Fibroblast of pulmonary artery (primary cell): ENCODE measurements at regions not wholly inside any gene's neighbourhood (a gene's known extent, or its start where the extent isn't known, plus 50 kb on each side); places are given as distances from the start of the nearest gene placed in this dataset.
A peak's percentile ranks its signal among the peaks of the same experiment; 100 is the strongest.

Experiments used
- DNase-seq: peaks from one replicate; pipeline ENCODE4 v3.0.0-alpha.2; 2010; ENCODE audit warnings: low read depth
- H3K4me3 ChIP-seq: replicated peaks from 2 replicates; pipeline ENCODE4 v1.5.1; 2011; ENCODE audit warnings: low read depth, mild to moderate bottlenecking, control low read depth, low read length, moderate library complexity
- TF ChIP-seq, protein P1 (sequence below): IDR thresholded peaks from 2 replicates; pipeline ENCODE4 v1.5.1; 2011; ENCODE audit warnings: mild to moderate bottlenecking, control low read depth, low read length, inconsistent platforms; ENCODE audit errors: missing control alignments

DNA sequence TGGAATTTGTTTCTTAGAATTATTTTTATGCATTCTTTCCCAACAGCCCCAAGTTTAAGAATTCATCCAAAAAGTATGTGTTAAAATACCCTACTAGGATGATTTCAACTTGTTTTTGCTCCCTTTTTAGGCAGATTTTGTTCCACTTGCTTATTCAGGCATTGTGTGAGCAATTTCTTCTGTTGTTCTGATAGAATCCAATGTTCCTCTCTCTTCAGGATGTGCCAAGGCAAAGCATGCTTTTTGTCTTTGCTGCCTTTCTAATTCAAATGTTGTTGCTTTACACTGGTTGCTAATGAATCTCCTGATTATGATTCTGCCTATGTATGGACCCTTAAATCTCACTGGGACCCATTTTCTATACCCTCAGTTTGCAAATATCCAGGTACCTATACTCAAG is 131.2 kb upstream of the ARHGAP42 start:
- no peak overlapping the region for H3K4me3 ChIP-seq
- TF ChIP-seq, protein P1, sequence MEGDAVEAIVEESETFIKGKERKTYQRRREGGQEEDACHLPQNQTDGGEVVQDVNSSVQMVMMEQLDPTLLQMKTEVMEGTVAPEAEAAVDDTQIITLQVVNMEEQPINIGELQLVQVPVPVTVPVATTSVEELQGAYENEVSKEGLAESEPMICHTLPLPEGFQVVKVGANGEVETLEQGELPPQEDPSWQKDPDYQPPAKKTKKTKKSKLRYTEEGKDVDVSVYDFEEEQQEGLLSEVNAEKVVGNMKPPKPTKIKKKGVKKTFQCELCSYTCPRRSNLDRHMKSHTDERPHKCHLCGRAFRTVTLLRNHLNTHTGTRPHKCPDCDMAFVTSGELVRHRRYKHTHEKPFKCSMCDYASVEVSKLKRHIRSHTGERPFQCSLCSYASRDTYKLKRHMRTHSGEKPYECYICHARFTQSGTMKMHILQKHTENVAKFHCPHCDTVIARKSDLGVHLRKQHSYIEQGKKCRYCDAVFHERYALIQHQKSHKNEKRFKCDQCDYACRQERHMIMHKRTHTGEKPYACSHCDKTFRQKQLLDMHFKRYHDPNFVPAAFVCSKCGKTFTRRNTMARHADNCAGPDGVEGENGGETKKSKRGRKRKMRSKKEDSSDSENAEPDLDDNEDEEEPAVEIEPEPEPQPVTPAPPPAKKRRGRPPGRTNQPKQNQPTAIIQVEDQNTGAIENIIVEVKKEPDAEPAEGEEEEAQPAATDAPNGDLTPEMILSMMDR: no peak
- no peak for DNase-seq

DNA sequence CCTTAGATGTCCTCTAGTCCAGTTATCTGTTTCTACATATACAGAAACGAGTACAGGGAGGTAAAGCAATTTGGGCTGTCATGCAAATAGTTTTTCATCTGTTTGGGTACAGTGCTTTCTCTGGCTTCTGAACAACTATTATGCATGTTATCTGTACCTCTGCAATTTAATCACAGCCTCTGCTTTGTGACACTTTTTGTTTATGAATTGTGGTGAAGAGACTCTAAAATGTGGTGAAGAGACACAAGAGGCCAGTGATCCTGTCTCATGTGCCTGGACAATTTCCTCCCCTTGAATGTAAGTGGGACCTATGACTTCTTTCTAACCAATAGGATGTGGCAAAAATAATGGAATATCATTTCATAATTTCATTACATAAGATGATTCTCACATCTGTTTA is 130.3 kb upstream of the ARHGAP42 start:
- TF ChIP-seq, protein P1: no peak
- no peak overlapping the region for H3K4me3 ChIP-seq
- DNase-seq: no peak

DNA sequence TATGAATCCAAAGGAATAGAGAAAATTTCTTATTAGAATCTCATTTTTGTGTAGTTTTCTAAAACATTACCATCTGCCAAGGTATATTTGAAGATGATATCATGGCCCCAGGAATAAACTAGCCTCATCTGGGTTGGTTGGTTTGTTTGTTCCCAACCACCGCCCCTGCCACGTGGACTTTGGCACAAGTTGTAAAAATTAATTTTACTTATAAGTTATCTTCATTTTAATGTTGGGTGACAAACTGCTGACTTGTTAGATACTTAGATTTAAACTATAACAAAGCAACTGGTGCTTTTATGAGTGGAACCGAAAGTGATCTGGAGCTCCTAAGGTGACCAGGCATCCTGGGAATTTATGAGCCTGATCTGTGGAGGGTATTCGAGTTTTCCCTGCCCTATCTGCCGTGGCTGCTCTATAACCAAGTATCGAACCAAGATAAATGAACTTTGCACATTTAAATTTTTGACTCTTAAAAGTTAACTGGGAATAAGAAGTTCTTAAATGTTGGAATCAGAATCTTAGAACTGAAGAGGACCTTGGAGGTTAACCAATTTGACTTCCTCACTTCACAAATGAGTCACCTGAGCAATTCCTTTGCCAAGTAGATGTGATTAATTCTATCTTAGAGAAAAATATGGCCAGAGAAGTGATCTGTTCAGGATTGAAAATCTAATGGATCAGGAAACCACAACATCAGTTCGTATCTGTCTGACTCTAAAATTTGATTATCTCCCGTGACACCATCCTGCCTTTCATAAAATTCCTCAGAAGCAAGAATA is 129.1 kb upstream of the ARHGAP42 start:
- TF ChIP-seq, protein P1: no peak
- DNase-seq: no peak
- no peak overlapping the region for H3K4me3 ChIP-seq

DNA sequence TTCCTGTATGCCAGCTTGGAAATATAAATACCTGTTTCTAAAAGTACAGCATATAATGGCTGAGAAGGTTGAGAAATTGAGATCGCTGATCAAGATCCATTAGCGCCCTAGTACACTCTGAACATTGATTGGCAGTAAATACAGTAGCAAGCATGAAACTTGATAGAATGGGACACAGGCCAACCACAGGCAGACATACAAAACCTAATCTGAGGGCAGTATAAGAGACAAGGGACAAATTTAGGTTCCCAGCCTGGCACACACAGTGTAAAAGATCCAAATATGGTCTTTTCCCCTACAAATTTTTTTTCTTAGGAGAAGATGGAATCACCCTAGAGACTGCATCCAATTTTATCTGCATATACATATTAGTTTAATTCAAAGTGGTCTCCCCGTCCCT is 126.5 kb upstream of the ARHGAP42 start:
- TF ChIP-seq, protein P1: no peak
- no peak overlapping the region for H3K4me3 ChIP-seq
- DNase-seq: no peak

DNA sequence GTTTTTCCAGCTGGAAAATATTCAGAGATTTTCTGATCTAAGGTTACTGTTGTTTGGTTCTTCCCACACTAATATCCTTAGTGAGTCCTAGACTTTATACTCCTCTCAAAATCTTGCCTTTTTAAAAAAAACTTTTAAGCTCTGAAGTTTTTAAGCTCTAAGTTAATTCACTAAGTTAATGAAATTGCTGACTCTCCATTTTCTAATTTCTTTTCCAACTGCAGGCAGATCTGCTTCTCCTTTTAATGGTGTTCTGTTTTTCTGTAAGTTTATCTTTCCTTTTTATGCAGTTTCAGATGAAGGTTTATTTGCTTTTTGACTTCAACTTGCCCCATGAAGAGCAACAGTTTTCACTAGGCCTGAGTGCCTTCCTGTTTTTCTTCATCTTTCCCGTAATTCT is 125.8 kb upstream of the ARHGAP42 start:
- no peak overlapping the region for H3K4me3 ChIP-seq
- TF ChIP-seq, protein P1: no peak
- DNase-seq: no peak

DNA sequence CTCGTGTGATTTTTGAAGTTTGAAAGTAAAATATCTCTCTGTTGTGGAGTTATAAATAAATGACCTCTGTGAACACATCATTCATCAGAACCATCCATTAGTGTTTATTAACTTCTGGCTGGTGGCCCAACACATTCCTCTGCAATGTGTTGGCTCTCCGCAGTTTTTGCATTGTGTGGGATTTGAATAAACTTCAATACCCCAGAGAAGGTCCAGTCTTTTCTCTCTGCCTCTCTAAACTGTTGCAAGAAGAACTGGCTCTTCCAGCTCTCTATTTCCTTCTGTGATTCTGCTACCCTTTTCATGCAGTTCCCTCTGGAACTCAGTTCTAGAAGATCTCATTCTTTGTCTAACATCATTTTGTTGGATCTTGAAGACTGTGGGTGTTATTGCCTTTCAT is 125.0 kb upstream of the ARHGAP42 start:
- TF ChIP-seq, protein P1: no peak
- H3K4me3 ChIP-seq: no peak overlapping the region
- peak; percentile 80 for DNase-seq

DNA sequence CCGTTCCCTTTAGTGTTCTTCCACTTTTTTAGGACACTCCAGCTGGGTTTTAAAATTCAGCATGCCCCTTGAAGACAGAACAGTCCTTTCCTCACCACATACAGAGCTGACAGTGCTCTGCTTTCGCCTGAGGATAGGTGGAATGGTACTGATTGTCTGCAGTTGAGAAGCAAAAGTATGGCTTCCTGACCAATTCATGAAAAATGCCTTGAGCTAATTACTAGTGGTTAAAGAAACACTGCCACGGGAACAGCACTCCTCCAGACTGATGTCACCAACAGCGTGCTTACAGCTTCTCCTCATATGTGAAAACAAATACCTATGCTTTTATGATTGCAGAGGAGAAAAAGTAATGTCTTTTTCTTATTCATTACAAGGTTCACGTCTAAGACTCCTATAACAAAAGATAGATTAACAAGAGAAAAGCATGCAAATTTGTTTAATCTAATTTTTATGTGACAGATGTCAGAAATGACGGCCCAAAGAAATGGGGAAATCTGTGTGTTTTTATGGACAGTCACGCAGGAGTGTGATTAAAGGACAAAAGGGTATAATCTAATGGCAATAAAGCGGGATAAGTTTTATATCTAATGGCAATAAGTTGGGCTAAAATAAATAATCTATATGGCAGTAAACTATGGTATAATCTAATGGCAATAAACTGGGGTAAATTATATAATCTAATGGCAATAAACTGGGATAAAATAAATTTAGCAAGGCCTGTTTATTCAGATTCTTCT is 123.4 kb upstream of the ARHGAP42 start:
- TF ChIP-seq, protein P1: no peak
- no peak overlapping the region for H3K4me3 ChIP-seq
- DNase-seq: peak; percentile 10
